Fibroblast of mammary gland (primary cell): ENCODE measurements at regions not wholly inside any gene's neighbourhood (a gene's known extent, or its start where the extent isn't known, plus 50 kb on each side); places are given as distances from the start of the nearest gene placed in this dataset.

ENCODE experiments used
- DNase-seq: peaks from one replicate; pipeline ENCODE4 v3.0.0-alpha.2; 2010; ENCODE audit warnings: low read depth
- H3K4me3 ChIP-seq: 2 replicates; pipeline ENCODE4 v1.5.1; 2011; ENCODE audit warnings: low read depth, mild to moderate bottlenecking, low read length, moderate library complexity; ENCODE audit not compliant: control insufficient read depth
- TF ChIP-seq, protein P1 (sequence below): conservative IDR thresholded peaks from 2 replicates; pipeline ENCODE4 v1.5.1; 2011; ENCODE audit warnings: low read depth, low read length, inconsistent platforms; ENCODE audit not compliant: control insufficient read depth, insufficient read depth

DNA sequence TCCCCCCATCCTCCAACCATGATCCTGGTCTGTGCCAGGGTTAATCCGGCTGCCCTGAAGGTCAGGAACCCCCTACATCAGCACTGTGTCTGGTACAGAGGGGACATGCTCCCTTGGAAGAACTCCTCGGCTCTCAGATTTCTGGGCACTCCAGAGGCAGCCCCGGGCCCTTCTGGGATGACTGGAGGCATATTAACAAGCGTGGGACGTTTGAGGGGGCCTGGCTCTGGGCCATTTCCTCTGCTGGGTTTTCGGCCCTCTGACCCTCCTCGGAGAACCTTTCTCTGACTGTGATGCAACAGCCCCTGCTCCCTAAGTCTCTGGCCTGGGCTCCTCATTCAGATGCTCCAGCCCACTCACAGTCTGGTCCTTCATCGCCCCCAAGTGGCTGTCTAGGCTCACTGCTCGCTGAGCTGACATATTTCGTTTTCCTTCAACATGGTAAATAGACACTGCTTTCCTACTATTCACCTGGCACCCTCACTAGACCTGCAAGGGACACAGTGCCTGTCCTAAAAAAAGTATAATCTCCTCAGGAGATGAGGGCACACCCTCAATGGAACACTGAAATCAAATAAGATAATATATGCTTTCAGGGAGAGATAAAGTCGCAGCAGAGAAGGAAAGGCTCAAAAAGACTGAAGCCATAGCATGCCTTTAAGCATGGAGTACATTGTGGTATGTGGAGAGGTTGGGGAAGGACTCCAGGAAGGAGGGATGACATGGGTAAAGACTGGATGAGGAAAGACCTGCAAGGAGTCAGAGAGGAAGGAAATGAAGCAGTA, 404.7 kb upstream of the TRPC7 start:
- H3K4me3 ChIP-seq = no peak overlapping the region
- peak; percentile 79 for DNase-seq
- TF ChIP-seq, protein P1, sequence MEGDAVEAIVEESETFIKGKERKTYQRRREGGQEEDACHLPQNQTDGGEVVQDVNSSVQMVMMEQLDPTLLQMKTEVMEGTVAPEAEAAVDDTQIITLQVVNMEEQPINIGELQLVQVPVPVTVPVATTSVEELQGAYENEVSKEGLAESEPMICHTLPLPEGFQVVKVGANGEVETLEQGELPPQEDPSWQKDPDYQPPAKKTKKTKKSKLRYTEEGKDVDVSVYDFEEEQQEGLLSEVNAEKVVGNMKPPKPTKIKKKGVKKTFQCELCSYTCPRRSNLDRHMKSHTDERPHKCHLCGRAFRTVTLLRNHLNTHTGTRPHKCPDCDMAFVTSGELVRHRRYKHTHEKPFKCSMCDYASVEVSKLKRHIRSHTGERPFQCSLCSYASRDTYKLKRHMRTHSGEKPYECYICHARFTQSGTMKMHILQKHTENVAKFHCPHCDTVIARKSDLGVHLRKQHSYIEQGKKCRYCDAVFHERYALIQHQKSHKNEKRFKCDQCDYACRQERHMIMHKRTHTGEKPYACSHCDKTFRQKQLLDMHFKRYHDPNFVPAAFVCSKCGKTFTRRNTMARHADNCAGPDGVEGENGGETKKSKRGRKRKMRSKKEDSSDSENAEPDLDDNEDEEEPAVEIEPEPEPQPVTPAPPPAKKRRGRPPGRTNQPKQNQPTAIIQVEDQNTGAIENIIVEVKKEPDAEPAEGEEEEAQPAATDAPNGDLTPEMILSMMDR = peak; percentile 81

DNA sequence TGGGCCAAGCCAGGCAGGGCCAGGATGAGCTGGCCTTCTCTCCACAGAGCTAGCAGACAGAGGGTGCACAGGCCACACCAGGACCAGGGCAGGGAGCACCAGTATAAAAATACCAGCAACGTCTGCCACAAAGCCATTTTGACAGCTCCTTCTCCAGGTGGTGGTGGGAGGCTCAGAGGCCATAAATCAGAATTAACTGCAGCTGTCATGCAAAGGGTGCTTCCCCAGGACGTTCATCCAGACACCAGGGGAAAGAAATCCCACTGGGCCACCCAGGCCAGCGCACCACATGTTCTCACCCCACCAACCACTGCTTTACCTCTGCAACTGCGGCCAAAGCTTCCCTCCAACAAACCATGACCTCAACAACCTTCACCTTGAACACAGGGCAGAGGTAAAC, 403.7 kb upstream of the TRPC7 start:
- TF ChIP-seq, protein P1 = no peak
- no peak overlapping the region for H3K4me3 ChIP-seq
- DNase-seq = no peak

DNA sequence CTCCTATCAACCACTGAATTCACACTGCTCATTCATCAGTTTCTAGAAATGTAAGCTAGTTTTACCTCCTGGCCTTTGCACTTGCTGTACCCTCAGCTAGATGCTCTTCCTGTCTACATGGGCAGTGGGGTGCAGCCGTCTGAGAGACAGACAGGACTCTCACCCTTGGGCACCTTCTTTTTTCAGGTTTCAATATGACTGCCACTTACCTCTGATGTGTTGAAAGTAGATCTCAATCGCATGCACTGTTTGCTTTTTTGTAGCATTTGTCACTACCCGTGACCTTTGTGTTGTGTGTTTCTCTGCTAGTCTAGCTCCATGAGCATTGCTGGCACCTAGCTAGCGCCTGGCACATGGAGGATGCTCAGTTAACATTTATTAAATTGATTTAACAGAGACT, 403.1 kb upstream of the TRPC7 start:
- TF ChIP-seq, protein P1 = no peak
- no peak overlapping the region for H3K4me3 ChIP-seq
- DNase-seq = no peak

DNA sequence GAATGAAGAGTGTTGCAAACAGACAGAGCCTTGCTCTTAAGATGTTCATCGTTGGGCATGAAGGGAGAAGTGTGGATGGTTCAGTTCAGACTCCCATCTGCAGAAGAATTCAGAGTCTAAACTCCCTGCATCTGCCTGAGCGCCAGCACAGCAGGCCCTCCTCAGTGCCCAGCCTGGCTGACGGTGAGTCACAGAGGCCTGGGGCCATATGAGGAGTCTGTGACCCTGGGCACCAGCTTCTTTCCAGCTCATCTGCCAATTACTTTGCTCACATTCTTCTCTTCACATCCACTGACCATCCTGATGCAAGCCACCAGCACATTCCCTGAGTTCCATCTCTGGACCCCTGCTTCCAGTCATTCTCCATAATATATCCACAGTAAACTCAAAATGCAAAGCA, 401.1 kb upstream of the TRPC7 start:
- TF ChIP-seq, protein P1 = no peak
- no peak overlapping the region for H3K4me3 ChIP-seq
- DNase-seq = no peak

DNA sequence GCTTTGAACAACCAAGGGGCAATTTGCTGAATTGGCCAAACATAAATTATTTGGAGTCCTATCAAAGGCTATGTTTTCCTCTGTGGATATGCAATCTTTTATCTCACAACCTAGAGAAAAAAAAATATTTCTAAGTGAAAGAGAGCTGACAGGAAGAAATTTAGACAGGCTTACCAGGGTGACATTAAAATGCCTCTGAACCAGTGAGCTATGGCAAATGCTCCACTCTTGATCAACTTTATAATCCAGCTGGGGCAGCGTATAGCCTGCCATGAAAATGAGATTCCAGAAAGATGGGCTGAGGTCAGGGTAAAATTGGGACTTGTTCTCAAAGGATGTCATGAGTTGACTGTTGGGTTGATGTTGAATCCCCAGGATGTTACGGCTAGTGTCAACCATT, 399.3 kb upstream of the TRPC7 start:
- DNase-seq = no peak
- TF ChIP-seq, protein P1 = no peak

DNA sequence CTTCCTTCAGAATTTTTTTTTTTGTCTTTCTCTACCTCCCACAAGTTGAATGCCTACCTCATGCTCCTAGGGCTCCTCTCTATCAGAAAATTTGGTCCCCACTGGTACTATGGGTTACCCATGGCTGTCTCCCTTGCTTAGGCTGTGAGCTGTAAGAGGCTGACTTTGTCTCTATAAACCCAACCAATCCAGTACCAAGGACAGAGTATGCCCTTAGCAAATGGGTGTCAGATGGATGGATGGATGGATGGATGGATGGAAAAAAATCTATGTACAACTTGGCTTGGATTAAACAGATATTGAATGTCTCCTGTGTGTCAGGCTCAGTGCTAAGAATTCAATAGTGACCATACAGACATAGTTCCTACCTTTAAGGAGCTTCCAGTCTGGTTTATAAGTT, 398.2 kb upstream of the TRPC7 start:
- no peak overlapping the region for H3K4me3 ChIP-seq
- TF ChIP-seq, protein P1 = no peak
- no peak for DNase-seq

More for the DNA sequence above, 399.3 kb upstream of the TRPC7 start:
- H3K4me3 ChIP-seq = no peak overlapping the region
